Neural progenitor cell (in vitro differentiated cells): ENCODE measurements at regions not wholly inside any gene's neighbourhood (a gene's known extent, or its start where the extent isn't known, plus 50 kb on each side); places are given as distances from the start of the nearest gene placed in this dataset.
"Not testable (repeated sequence)": the region's sequence is repeated elsewhere in the genome, so short reads cannot be mapped to it uniquely, and the experiment has no call there.

ENCODE experiments used
- DNase-seq: peaks from one replicate; pipeline ENCODE4 v3.0.0-alpha.2; 2016; ENCODE audit warnings: low spot score
- H2AFZ ChIP-seq: fragments of 200-600 bp; sonication (generic); replicated peaks from 2 replicates; pipeline ENCODE4 v1.6.1; 2016; ENCODE audit warnings: antibody characterized with exemption
- H3F3A ChIP-seq: fragments of 200-600 bp; sonication (generic); 2 replicates; pipeline ENCODE4 v1.6.1; 2016; ENCODE audit warnings: antibody characterized with exemption, low read depth
- H3K27ac ChIP-seq: fragments of 200-600 bp; sonication (generic); 2 replicates; pipeline ENCODE4 v1.5.1; 2016; ENCODE audit warnings: mild to moderate bottlenecking
- H3K27me3 ChIP-seq: fragments of 200-600 bp; sonication (generic); 2 replicates; pipeline ENCODE4 v1.6.1; 2016; ENCODE audit warnings: mild to moderate bottlenecking, moderate library complexity
- H3K36me3 ChIP-seq: fragments of 200-600 bp; sonication (generic); 2 replicates; pipeline ENCODE4 v1.5.1; 2016
- H3K4me1 ChIP-seq: fragments of 200-600 bp; sonication (generic); 2 replicates; pipeline ENCODE4 v1.6.1; 2016; ENCODE audit warnings: mixed run types
- H3K4me2 ChIP-seq: fragments of 200-600 bp; sonication (generic); 2 replicates; pipeline ENCODE4 v1.6.1; 2016
- H3K4me3 ChIP-seq: fragments of 200-600 bp; sonication (generic); 2 replicates; pipeline ENCODE4 v1.5.1; 2016
- H3K79me2 ChIP-seq: fragments of 200-600 bp; sonication (generic); 2 replicates; pipeline ENCODE4 v1.6.1; 2016; ENCODE audit warnings: low read depth
- H3K9ac ChIP-seq: fragments of 200-600 bp; sonication (generic); 2 replicates; pipeline ENCODE4 v1.6.1; 2016
- H3K9me3 ChIP-seq: fragments of 200-600 bp; sonication (generic); 2 replicates; pipeline ENCODE4 v1.5.1; 2016; ENCODE audit warnings: low read depth
- H4K20me1 ChIP-seq: fragments of 200-600 bp; sonication (generic); 2 replicates; pipeline ENCODE4 v1.6.1; 2016; ENCODE audit warnings: low read depth
- H3K27ac Mint-ChIP-seq: 3 replicates; pipeline ENCODE4 v1.8.0; 2021; ENCODE audit warnings: mixed read lengths
- H3K27me3 Mint-ChIP-seq: 2 replicates; pipeline ENCODE4 v1.8.0; 2022; ENCODE audit warnings: low read depth, mild to moderate bottlenecking, inconsistent platforms, moderate library complexity, mixed read lengths; ENCODE audit not compliant: insufficient read depth
- H3K36me3 Mint-ChIP-seq: 3 replicates; pipeline ENCODE4 v1.8.0; 2021; ENCODE audit warnings: mixed read lengths
- H3K4me1 Mint-ChIP-seq: 3 replicates; pipeline ENCODE4 v1.8.0; 2021; ENCODE audit warnings: mixed read lengths
- H3K4me3 Mint-ChIP-seq: 3 replicates; pipeline ENCODE4 v1.8.0; 2021; ENCODE audit warnings: mild to moderate bottlenecking, moderate library complexity, mixed read lengths
- H3K9me3 Mint-ChIP-seq: 3 replicates; pipeline ENCODE4 v1.8.0; 2020; ENCODE audit warnings: mixed read lengths
- CTCF ChIP-seq: fragments of 200-600 bp; sonication (generic); IDR thresholded peaks from 2 replicates; pipeline ENCODE4 v1.5.1; 2017; ENCODE audit warnings: antibody characterized with exemption, mild to moderate bottlenecking
- EZH2 ChIP-seq: fragments of 200-600 bp; sonication (generic); IDR thresholded peaks from 2 replicates; pipeline ENCODE4 v1.6.1; 2017; ENCODE audit warnings: antibody characterized with exemption, mild to moderate bottlenecking, moderate library complexity
- EZH2phosphoT487 ChIP-seq: fragments of 200-600 bp; sonication (generic); IDR thresholded peaks from 2 replicates; pipeline ENCODE4 v1.6.1; 2017; ENCODE audit warnings: antibody characterized with exemption

GRCh38 chr4:117916728-117917127 lies 117.6 kb upstream of the NDST3 start:
- Histone ChIP-seq H2AFZ (no peak overlapping the region), H3F3A (no peaks in the 10 kb centered on the region), H3K4me3 (no peak overlapping the region), H3K9ac (no peak overlapping the region), H3K27ac (no peak overlapping the region), H3K4me1 (no peaks in the 10 kb centered on the region), H3K9me3 (no peaks in the 10 kb centered on the region), H3K4me2 (no peak overlapping the region), H4K20me1 (no peaks in the 10 kb centered on the region), H3K36me3 (no peaks in the 10 kb centered on the region), H3K27me3 (no peaks in the 10 kb centered on the region), H3K79me2 (no peaks in the 10 kb centered on the region)
- Mint-ChIP-seq H3K27me3 (no peaks in the 10 kb centered on the region), H3K4me3 (no peak overlapping the region), H3K9me3 (peaks cover 6% of the 10 kb centered on the region), H3K4me1 (peaks cover 7% of the 10 kb centered on the region), H3K27ac (no peak overlapping the region), H3K36me3 (no peaks in the 10 kb centered on the region)
- no peak for DNase-seq
- TF ChIP-seq EZH2phosphoT487 (no peak), EZH2 (no peak), CTCF (no peak)

GRCh38 chr4:117922311-117922710 lies 112.0 kb upstream of the NDST3 start:
- H4K20me1 ChIP-seq, H3K4me3 ChIP-seq, H3K9me3 Mint-ChIP-seq, H3K27me3 ChIP-seq, H3K27me3 Mint-ChIP-seq, H3K27ac ChIP-seq, H3K9me3 ChIP-seq, H3K79me2 ChIP-seq, H3K4me1 ChIP-seq, H3K9ac ChIP-seq, H3K4me2 ChIP-seq, H3K4me1 Mint-ChIP-seq, H3F3A ChIP-seq, H3K36me3 ChIP-seq, H3K27ac Mint-ChIP-seq, H3K4me3 Mint-ChIP-seq, H3K36me3 Mint-ChIP-seq, H2AFZ ChIP-seq: not testable (repeated sequence)
- peak; percentile 22 for DNase-seq

GRCh38 chr4:117927823-117928222 lies 106.5 kb upstream of the NDST3 start:
- not testable (repeated sequence) for H3K27me3 ChIP-seq, H3K36me3 ChIP-seq, H3K4me2 ChIP-seq, H3F3A ChIP-seq, H3K9me3 Mint-ChIP-seq, H3K27me3 Mint-ChIP-seq, H3K4me3 ChIP-seq, H3K4me3 Mint-ChIP-seq, H3K36me3 Mint-ChIP-seq, H3K4me1 ChIP-seq, H4K20me1 ChIP-seq, H3K9ac ChIP-seq, H3K9me3 ChIP-seq, H3K79me2 ChIP-seq, H2AFZ ChIP-seq, DNase-seq, H3K27ac Mint-ChIP-seq, H3K27ac ChIP-seq, H3K4me1 Mint-ChIP-seq

GRCh38 chr4:117941611-117942010 lies 92.7 kb upstream of the NDST3 start:
- H3K4me1 Mint-ChIP-seq = peaks cover 3% of the 10 kb centered on the region
- H3K36me3 Mint-ChIP-seq = no peaks in the 10 kb centered on the region

More at GRCh38 chr4:117941611-117942010, 92.7 kb upstream of the NDST3 start:
- Histone ChIP-seq H3F3A (no peaks in the 10 kb centered on the region), H3K9ac (no peak overlapping the region), H3K4me3 (no peak overlapping the region), H2AFZ (peak overlapping the region; percentile 72), H3K79me2 (no peaks in the 10 kb centered on the region), H3K4me1 (peaks cover 13% of the 10 kb centered on the region), H4K20me1 (no peaks in the 10 kb centered on the region), H3K4me2 (peak overlapping the region; percentile 49), H3K36me3 (no peaks in the 10 kb centered on the region), H3K27me3 (no peaks in the 10 kb centered on the region), H3K9me3 (no peaks in the 10 kb centered on the region), H3K27ac (no peak overlapping the region)
- peaks cover 3% of the 10 kb centered on the region for H3K27me3 Mint-ChIP-seq
- H3K27ac Mint-ChIP-seq = no peak overlapping the region
- H3K4me3 Mint-ChIP-seq = no peak overlapping the region
- peaks cover 11% of the 10 kb centered on the region for H3K9me3 Mint-ChIP-seq
- peak; percentile 85 for DNase-seq
- TF ChIP-seq EZH2phosphoT487 = no peak
- TF ChIP-seq CTCF = no peak
